Right atrium auricular region (tissue), 2 donors: ENCODE measurements at regions not wholly inside any gene's neighbourhood (a gene's known extent, or its start where the extent isn't known, plus 50 kb on each side); places are given as distances from the start of the nearest gene placed in this dataset.

Experiments used
- DNase-seq: peaks from one replicate; pipeline ENCODE4 v3.0.0-alpha.2; 2019; ENCODE audit warnings: low spot score
- H3K27ac ChIP-seq, 2 donors: fragments of 200-600 bp; sonication (generic); 1 replicate in 1 of 2; 2 replicates in 1 of 2; pipeline ENCODE4 v1.5.1; 2016 to 2019
- H3K27me3 ChIP-seq, 2 donors: fragments of 200-600 bp; sonication (generic); one replicate each; pipeline versions ENCODE4 v1.5.1 to v1.6.0; 2017 to 2019
- H3K36me3 ChIP-seq: fragments of 200-600 bp; sonication (generic); one replicate; pipeline ENCODE4 v1.5.1; 2016
- H3K4me1 ChIP-seq, 2 donors: fragments of 200-600 bp; sonication (generic); one replicate each; pipeline versions ENCODE4 v1.5.1 to v1.6.0; 2017 to 2019
- H3K4me3 ChIP-seq, 2 donors: fragments of 200-600 bp; sonication (generic); 1 replicate in 1 of 2; 2 replicates in 1 of 2; pipeline ENCODE4 v1.5.1; 2017 to 2019; ENCODE audit warnings: mild to moderate bottlenecking in 1 of 2, moderate library complexity in 1 of 2
- H3K9me3 ChIP-seq, 2 donors: fragments of 200-600 bp; sonication (generic); one replicate each; pipeline ENCODE4 v1.5.1; 2019
- TF ChIP-seq, protein P1 (sequence below), 2 donors: fragments of 200-600 bp; sonication (generic); IDR thresholded peaks; one replicate each; pipeline ENCODE4 v1.5.1; 2019; ENCODE audit warnings: antibody characterized with exemption in 2 of 2

DNA sequence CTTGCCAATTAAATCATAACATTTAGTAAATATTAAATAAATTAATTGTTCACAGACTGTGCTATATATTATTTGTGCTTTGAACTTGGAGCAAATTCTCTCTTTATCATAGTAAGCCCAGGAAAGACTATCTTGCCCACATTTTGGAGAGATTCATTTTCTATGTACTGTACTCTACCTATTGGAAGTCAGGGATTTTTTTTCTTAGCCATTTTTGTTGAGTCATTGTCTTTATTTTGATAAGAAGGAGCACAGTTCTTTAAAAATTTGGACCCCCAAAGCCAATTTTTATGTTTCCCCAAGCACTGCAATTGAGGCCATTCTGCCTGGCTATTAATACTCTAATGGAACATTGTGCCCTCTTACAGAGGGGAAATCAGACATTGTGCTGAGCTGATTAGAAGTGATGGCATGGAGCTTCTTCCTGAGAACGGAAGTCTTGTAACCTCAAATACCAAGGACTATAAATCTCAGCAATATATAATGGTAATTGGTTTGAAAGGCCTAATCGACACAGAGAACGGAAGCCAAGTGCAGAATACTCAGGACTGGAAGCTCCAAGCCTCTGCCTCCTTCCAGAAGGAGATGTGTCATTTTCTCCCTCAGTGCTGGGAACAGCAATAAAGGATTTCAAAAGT lies 188.8 kb upstream of the PAPPA start:
- TF ChIP-seq, protein P1, sequence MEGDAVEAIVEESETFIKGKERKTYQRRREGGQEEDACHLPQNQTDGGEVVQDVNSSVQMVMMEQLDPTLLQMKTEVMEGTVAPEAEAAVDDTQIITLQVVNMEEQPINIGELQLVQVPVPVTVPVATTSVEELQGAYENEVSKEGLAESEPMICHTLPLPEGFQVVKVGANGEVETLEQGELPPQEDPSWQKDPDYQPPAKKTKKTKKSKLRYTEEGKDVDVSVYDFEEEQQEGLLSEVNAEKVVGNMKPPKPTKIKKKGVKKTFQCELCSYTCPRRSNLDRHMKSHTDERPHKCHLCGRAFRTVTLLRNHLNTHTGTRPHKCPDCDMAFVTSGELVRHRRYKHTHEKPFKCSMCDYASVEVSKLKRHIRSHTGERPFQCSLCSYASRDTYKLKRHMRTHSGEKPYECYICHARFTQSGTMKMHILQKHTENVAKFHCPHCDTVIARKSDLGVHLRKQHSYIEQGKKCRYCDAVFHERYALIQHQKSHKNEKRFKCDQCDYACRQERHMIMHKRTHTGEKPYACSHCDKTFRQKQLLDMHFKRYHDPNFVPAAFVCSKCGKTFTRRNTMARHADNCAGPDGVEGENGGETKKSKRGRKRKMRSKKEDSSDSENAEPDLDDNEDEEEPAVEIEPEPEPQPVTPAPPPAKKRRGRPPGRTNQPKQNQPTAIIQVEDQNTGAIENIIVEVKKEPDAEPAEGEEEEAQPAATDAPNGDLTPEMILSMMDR (IDR thresholded peaks at IDR 0.05) = no peak
- H3K27me3 ChIP-seq = no peaks in the 10 kb centered on the region
- no peak overlapping the region for H3K4me3 ChIP-seq
- no peak overlapping the region for H3K27ac ChIP-seq
- no peaks in the 10 kb centered on the region for H3K4me1 ChIP-seq
- no peaks in the 10 kb centered on the region for H3K9me3 ChIP-seq
- no peaks in the 10 kb centered on the region for H3K36me3 ChIP-seq
- no peak for DNase-seq

DNA sequence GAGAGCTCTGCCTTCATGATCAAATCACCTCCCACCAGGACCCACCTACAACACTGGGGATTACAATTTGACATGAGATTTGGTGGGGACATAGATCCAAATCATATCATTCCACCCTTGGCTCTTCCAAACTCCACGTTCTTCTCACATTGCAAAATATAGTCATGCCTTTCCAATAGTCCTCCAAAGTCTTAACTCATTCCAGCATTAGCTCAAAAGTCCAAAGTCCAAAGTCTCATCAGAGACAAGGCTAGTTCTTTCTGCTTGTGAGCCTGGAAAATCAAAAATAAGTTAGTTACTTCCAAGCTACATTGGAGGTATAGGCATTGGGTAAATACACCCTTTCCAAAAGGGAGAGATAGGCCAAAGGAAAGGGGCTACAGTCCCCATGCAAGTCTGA lies 186.9 kb upstream of the PAPPA start:
- H3K9me3 ChIP-seq = no peaks in the 10 kb centered on the region
- TF ChIP-seq, protein P1 (IDR thresholded peaks at IDR 0.05) = no peak

DNA sequence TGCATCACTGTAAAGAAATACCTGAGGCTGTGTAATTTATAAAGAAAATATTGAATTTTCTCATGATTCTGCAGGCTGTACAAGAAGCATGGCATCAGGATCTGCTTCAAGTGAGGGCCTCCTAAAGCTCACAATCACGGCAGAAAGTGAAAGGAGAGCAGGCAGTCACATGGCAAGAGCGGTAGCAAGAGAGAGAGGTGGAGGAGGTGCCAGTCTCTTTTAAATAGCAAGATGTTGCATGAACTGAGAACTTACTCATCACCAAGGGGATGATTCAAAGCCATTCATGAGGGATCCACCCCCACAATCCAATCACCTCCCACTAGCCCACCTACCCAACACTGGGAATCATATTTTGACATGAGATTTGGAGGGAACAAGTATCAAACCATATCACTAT lies 184.5 kb upstream of the PAPPA start:
- no peaks in the 10 kb centered on the region for H3K9me3 ChIP-seq
- H3K4me3 ChIP-seq = no peak overlapping the region
- DNase-seq = no peak
- H3K36me3 ChIP-seq = no peaks in the 10 kb centered on the region
- H3K27ac ChIP-seq = no peak overlapping the region
- no peaks in the 10 kb centered on the region for H3K4me1 ChIP-seq
- H3K27me3 ChIP-seq = no peaks in the 10 kb centered on the region
- TF ChIP-seq, protein P1 (IDR thresholded peaks at IDR 0.05) = no peak

More for the DNA sequence above, 186.9 kb upstream of the PAPPA start:
- H3K27me3 ChIP-seq = no peaks in the 10 kb centered on the region
- H3K4me1 ChIP-seq = no peaks in the 10 kb centered on the region
- H3K27ac ChIP-seq = no peak overlapping the region
- DNase-seq = no peak
- H3K4me3 ChIP-seq = no peak overlapping the region
- H3K36me3 ChIP-seq = no peaks in the 10 kb centered on the region

DNA sequence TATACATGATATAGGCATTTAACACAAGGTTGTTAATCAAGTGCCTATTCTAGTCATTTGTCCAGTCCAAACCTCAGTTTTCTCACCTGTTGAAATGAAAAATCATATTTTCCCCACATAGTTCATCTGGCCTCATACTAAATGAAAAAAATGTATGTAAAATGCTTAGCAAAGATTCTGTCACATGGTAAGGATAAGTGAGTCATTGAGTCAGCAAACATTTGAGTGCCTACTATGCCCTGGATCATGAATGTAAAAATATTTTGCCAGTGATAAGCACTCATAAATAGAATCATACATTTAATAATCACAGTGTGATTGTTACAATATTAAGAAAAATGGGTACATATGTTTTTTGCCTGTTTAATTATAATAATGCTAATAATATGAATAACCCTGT lies 181.2 kb upstream of the PAPPA start:
- TF ChIP-seq, protein P1 (IDR thresholded peaks at IDR 0.05) = no peak
- Histone ChIP-seq H3K4me3 (no peak overlapping the region), H3K4me1 (no peaks in the 10 kb centered on the region), H3K27me3 (no peaks in the 10 kb centered on the region), H3K27ac (no peak overlapping the region), H3K36me3 (no peaks in the 10 kb centered on the region), H3K9me3 (no peaks in the 10 kb centered on the region)
- DNase-seq = no peak

DNA sequence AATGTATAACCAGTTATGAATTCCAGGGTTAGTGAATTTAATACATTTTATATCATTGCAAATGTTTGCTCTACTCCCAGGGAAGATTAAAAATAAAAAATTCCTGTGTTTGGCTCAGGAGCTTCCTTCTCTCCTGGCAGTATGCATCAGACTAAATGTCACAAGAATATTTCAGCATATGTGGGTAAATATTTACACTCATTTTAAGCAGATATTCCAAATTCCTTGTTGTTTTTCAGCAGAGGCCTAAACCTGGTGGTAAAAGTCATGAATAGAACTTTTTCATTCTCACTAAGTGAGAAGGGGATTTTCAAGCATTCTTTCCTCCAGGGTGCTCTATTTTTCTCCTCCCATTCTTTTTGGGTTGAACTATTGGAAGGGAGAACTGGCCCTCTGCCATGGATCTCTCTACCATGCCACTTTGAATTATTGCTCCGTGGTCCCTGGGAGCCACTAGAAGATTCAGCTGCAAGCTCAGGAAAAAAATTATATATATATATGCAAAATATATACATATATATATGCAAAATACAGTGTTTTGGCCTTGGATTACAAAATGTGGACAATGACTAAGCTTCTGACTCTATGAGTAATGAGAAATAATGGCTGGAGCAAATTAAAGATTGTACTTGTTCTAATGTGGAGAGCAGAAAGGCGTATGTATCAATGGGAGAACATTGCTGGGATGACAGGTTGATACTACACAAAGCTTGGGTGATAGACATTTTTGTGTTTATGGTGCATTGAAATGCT lies 180.6 kb upstream of the PAPPA start:
- H3K4me3 ChIP-seq = no peak overlapping the region
- no peak overlapping the region for H3K27ac ChIP-seq
- TF ChIP-seq, protein P1 (IDR thresholded peaks at IDR 0.05) = no peak
- no peak for DNase-seq
- no peaks in the 10 kb centered on the region for H3K4me1 ChIP-seq
- H3K27me3 ChIP-seq = no peaks in the 10 kb centered on the region
- H3K9me3 ChIP-seq = no peaks in the 10 kb centered on the region
- no peaks in the 10 kb centered on the region for H3K36me3 ChIP-seq
